NCI-H2196 (cell line): ENCODE measurements at regions not wholly inside any gene's neighbourhood (a gene's known extent, or its start where the extent isn't known, plus 50 kb on each side); places are given as distances from the start of the nearest gene placed in this dataset.
A peak's percentile ranks its signal among the peaks of the same experiment; 100 is the strongest.

Experiments
- DNase-seq: peaks from one replicate; lab custom pipeline; 2025; ENCODE audit not compliant: unreplicated experiment; lab: John Stamatoyannopoulos, UW

- DNase-seq = no peak
Measured at GRCh38 chr19:5392486-5392885, 51.9 kb upstream of the PTPRS start.

GRCh38 chr19:5393088-5393487, 52.5 kb upstream of the PTPRS start:
- DNase-seq = no peak

- DNase-seq = no peak
Measured at GRCh38 chr19:5394551-5395505, 54.2 kb upstream of the PTPRS start.

GRCh38 chr19:5395556-5395955, 54.9 kb upstream of the PTPRS start:
- DNase-seq = no peak

- no peak for DNase-seq
Measured at GRCh38 chr19:5396096-5396939, 55.7 kb upstream of the PTPRS start.

- no peak for DNase-seq
Measured at GRCh38 chr19:5396963-5397362, 56.4 kb upstream of the PTPRS start.

GRCh38 chr19:5397804-5398692, 57.2 kb upstream of the ZNRF4 start:
- no peak for DNase-seq

GRCh38 chr19:5398693-5399057, 56.5 kb upstream of the ZNRF4 start:
- DNase-seq = no peak

- DNase-seq = peak; percentile 5
Measured at GRCh38 chr19:5403968-5404640, 51.1 kb upstream of the ZNRF4 start.
